ENCODE measurements at regions not wholly inside any gene's neighbourhood (a gene's known extent, or its start where the extent isn't known, plus 50 kb on each side); places are given as distances from the start of the nearest gene placed in this dataset.

DNA sequence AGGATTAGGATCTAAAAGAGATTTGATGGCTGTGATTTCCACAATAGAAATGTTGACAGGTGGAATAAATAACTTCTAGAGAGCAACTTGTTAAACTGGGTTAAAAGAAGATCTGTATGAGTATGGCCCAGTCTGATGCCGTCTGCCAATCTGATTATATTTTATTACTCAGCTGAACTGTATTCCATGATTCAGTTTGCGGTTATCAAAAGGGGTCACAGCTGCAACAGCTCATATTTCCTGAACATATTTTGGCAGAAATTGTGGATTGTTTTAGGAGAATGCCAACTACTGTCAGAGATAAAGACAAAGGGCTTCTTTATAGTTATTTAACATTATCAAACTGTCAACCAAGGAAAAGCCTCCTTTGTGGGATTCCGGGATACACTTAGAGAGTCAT lies 244.8 kb upstream of the MINDY3 start:
- Mint-ChIP-seq H3K4me1 (no peaks in the 10 kb centered on the region), H3K9me3 (peaks cover 0 to 3% (median 2%) of the 10 kb centered on the region in 7 donors), H3K4me3 (no peak overlapping the region), H3K36me3 (no peaks in the 10 kb centered on the region), H3K27me3 (ENCODE audit: low read depth in 3 of 3) (no peaks in the 10 kb centered on the region), H3K27ac (no peak overlapping the region)
- Histone ChIP-seq H3K79me2 (ENCODE audit: insufficient read depth, low read length) (no peaks in the 10 kb centered on the region), H3K4me3 (replicated peaks in 1 of 3; ENCODE audit: low read depth in 2 of 3, low read length in 3 of 3) (no peak overlapping the region), H3K9ac (ENCODE audit: insufficient read depth, low read length, poor library complexity, severe bottlenecking) (no peak overlapping the region), H3K4me1 (ENCODE audit: control insufficient read depth in 1 of 2, insufficient read depth in 2 of 2, low read length in 2 of 2) (no peaks in the 10 kb centered on the region), H3K27me3 (ENCODE audit: control insufficient read depth in 2 of 2, insufficient read depth in 2 of 2, low read length in 2 of 2) (no peaks in the 10 kb centered on the region), H3K9me3 (replicated peaks in 1 of 2; ENCODE audit: control insufficient read depth in 1 of 2, insufficient read depth in 1 of 2, low read length in 2 of 2) (no peaks in the 10 kb centered on the region), H2AFZ (ENCODE audit: insufficient read depth, low read depth, low read length, poor library complexity, severe bottlenecking) (no peak overlapping the region), H4K20me1 (ENCODE audit: insufficient read depth, low read length) (no peaks in the 10 kb centered on the region), H3K4me2 (replicated peaks; ENCODE audit: extremely low read depth, low read length, poor library complexity, severe bottlenecking) (no peak overlapping the region), H3K27ac (ENCODE audit: low read depth in 1 of 2, low read length in 2 of 2) (no peak overlapping the region), H3K36me3 (replicated peaks in 1 of 2; ENCODE audit: control insufficient read depth in 1 of 2, insufficient read depth in 2 of 2, low read length in 2 of 2) (no peaks in the 10 kb centered on the region)
- 100% methylated on average over 1 of the region's 3 CpGs for WGBS (ENCODE audit: insufficient coverage)
- intact Hi-C loops (cut with micrococcal nuclease): no loop called here
- DNase-seq: no peak
- TF ChIP-seq, protein P1, sequence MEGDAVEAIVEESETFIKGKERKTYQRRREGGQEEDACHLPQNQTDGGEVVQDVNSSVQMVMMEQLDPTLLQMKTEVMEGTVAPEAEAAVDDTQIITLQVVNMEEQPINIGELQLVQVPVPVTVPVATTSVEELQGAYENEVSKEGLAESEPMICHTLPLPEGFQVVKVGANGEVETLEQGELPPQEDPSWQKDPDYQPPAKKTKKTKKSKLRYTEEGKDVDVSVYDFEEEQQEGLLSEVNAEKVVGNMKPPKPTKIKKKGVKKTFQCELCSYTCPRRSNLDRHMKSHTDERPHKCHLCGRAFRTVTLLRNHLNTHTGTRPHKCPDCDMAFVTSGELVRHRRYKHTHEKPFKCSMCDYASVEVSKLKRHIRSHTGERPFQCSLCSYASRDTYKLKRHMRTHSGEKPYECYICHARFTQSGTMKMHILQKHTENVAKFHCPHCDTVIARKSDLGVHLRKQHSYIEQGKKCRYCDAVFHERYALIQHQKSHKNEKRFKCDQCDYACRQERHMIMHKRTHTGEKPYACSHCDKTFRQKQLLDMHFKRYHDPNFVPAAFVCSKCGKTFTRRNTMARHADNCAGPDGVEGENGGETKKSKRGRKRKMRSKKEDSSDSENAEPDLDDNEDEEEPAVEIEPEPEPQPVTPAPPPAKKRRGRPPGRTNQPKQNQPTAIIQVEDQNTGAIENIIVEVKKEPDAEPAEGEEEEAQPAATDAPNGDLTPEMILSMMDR (IDR thresholded peaks at IDR 0.05): no peak

DNA sequence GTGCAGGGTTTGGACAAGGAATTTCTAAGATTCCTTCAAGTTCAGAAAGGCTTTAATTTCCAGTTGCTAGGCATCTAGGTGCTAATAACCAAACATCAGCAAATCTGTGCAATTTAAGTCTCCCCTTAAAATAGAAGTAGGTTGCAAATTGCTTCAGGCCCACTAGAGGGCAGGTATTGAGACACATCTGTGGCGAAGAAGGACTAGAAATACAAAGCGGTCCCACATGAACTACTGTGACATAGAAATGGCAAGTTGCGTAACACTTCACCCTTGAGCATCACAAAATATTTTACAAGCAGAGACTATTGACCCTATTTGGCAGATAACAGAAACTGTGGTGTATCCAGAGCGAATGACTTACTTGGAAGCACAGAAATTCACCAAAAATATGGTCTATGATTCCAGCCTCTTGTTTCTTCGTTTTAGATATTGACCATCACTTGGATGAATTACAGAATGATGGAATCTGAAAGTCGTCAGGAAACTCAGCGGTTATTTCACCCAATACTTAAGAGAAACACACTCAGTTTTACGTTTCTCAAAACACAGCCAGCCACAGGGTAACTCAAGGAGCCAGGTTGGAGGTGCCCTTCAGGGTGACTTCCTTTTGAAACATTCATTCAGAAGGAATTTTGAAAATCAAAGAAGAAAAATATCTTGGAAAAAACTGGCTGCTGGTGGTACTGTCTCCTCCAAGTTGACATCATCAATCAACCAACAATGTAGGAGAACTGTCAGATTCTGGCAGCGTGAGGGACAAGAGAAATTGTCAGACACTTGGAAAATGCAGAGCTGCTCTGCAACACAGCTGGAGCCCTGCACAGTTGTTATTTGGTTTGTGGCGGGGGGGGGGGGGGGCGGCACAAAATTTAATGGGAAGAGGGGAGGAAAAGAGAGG lies 256.3 kb upstream of the MINDY3 start:
- no peak overlapping the region for H3K27ac Mint-ChIP-seq
- H3K36me3 Mint-ChIP-seq: no peaks in the 10 kb centered on the region
- TF ChIP-seq, protein P1 (IDR thresholded peaks at IDR 0.05): peak; percentile 12
- no peak overlapping the region for H2AFZ ChIP-seq (ENCODE audit: insufficient read depth, low read depth, low read length, poor library complexity, severe bottlenecking)
- no peaks in the 10 kb centered on the region for H3K4me1 Mint-ChIP-seq
- no peak overlapping the region for H3K27ac ChIP-seq (ENCODE audit: low read depth in 1 of 2, low read length in 2 of 2)
- intact Hi-C loops (cut with micrococcal nuclease): no loop called here
- H3K4me2 ChIP-seq (replicated peaks; ENCODE audit: extremely low read depth, low read length, poor library complexity, severe bottlenecking): no peak overlapping the region
- H3K4me1 ChIP-seq (ENCODE audit: control insufficient read depth in 1 of 2, insufficient read depth in 2 of 2, low read length in 2 of 2): no peaks in the 10 kb centered on the region
- no peaks in the 10 kb centered on the region for H3K9me3 ChIP-seq (replicated peaks in 1 of 2; ENCODE audit: control insufficient read depth in 1 of 2, insufficient read depth in 1 of 2, low read length in 2 of 2)
- no peak overlapping the region for H3K9ac ChIP-seq (ENCODE audit: insufficient read depth, low read length, poor library complexity, severe bottlenecking)
- no peaks in the 10 kb centered on the region for H3K79me2 ChIP-seq (ENCODE audit: insufficient read depth, low read length)
- no peak overlapping the region for H3K4me3 ChIP-seq (replicated peaks in 1 of 3; ENCODE audit: low read depth in 2 of 3, low read length in 3 of 3)
- H3K27me3 Mint-ChIP-seq (ENCODE audit: low read depth in 3 of 3): no peaks in the 10 kb centered on the region
- H4K20me1 ChIP-seq (ENCODE audit: insufficient read depth, low read length): no peaks in the 10 kb centered on the region
- no peak overlapping the region for H3K4me3 Mint-ChIP-seq
- no peak for DNase-seq
- no peaks in the 10 kb centered on the region for H3K27me3 ChIP-seq (ENCODE audit: control insufficient read depth in 2 of 2, insufficient read depth in 2 of 2, low read length in 2 of 2)
- peaks cover 0 to 2% (median 0%) of the 10 kb centered on the region in 7 donors for H3K9me3 Mint-ChIP-seq
- H3K36me3 ChIP-seq (replicated peaks in 1 of 2; ENCODE audit: control insufficient read depth in 1 of 2, insufficient read depth in 2 of 2, low read length in 2 of 2): no peaks in the 10 kb centered on the region
- WGBS (ENCODE audit: insufficient coverage): no CpG with 5 or more reads among the region's 11 CpGs

Measured in CD14-positive monocyte (primary cell).